Spleen (tissue), 7 donors: ENCODE measurements at regions not wholly inside any gene's neighbourhood (a gene's known extent, or its start where the extent isn't known, plus 50 kb on each side); places are given as distances from the start of the nearest gene placed in this dataset.
"Not testable (repeated sequence)": the region's sequence is repeated elsewhere in the genome, so short reads cannot be mapped to it uniquely, and the experiment has no call there.

Experiments
- CTCF ChIP-seq, 11 experiments: fragments of 200-600 bp in 7 of 11; fragments of 450-650 bp in 4 of 11; sonication (generic) in 4 of 11; IDR thresholded peaks in 8 of 11; conservative IDR thresholded peaks in 3 of 11; 1 replicate in 7 of 11; 2 replicates in 4 of 11; pipeline versions ENCODE4 v1.4.0 to v1.8.0; 2016 to 2021; ENCODE audit warnings: antibody characterized with exemption in 11 of 11, inconsistent platforms in 4 of 11, mild to moderate bottlenecking in 1 of 11
- POLR2A ChIP-seq, 3 donors: fragments of 450-650 bp; IDR thresholded peaks; one replicate each; pipeline ENCODE4 v1.5.1; 2017; ENCODE audit warnings: antibody characterized with exemption in 3 of 3, mild to moderate bottlenecking in 1 of 3
- POLR2AphosphoS5 ChIP-seq, 3 donors: sonication (generic); formaldehyde crosslinking; IDR thresholded peaks; one replicate each; pipeline ENCODE4 v1.5.1; 2017; ENCODE audit warnings: antibody characterized with exemption in 3 of 3
- donor health status: DM: no; HTN: no; CAD: no; lungs with moderate emphysema.
- donor health status: DM: no; HTN: no; CAD: no.
- donor health status: DM: no; HTN: no; CAD: no.

- TF ChIP-seq POLR2A (IDR thresholded peaks at IDR 0.05); CTCF (IDR thresholded peaks at IDR 0.05 in 8 of 11, conservative IDR thresholded peaks at IDR 0.05 in 3 of 11); POLR2AphosphoS5 (IDR thresholded peaks at IDR 0.05): not testable (repeated sequence)
Measured at GRCh38 chr13:22956456-22957115, 224.2 kb upstream of the SGCG start.
